Activated naive CD8-positive, alpha-beta T cell treated with anti-CD3 and anti-CD28 coated beads, Interleukin-2, amount 10 ng/mL, durations not matched to agents 7 days and 5 days (primary cell): ENCODE measurements at regions not wholly inside any gene's neighbourhood (a gene's known extent, or its start where the extent isn't known, plus 50 kb on each side); places are given as distances from the start of the nearest gene placed in this dataset.

Experiments
- ATAC-seq: fragments of 150-1000 bp; cut with Tn5 transposase; one replicate; pipeline ENCODE4 v1.10.0; 2021; ENCODE audit warnings: low read depth, moderate library complexity
- POLR2A ChIA-PET: fragments of 350-600 bp; sonication (Branson Sonifier 250); formaldehyde crosslinking; loops from one replicate; lab custom pipeline; 2021; ENCODE audit warnings: antibody characterized with exemption; lab: Charles Lee
- DNase-seq: peaks from one replicate; pipeline ENCODE4 v3.0.0; 2021
- H3K27ac Mint-ChIP-seq: one replicate; pipeline ENCODE4 v1.8.0; 2022; ENCODE audit warnings: mild to moderate bottlenecking, mixed read lengths
- H3K27me3 Mint-ChIP-seq: one replicate; pipeline ENCODE4 v1.8.0; 2022; ENCODE audit warnings: mild to moderate bottlenecking, moderate library complexity, mixed read lengths
- H3K36me3 Mint-ChIP-seq: one replicate; pipeline ENCODE4 v1.8.0; 2021; ENCODE audit warnings: mild to moderate bottlenecking, mixed read lengths
- H3K4me1 Mint-ChIP-seq: one replicate; pipeline ENCODE4 v1.8.0; 2021; ENCODE audit warnings: mixed read lengths
- H3K4me3 Mint-ChIP-seq: one replicate; pipeline ENCODE4 v1.8.0; 2022; ENCODE audit warnings: mild to moderate bottlenecking, moderate library complexity, mixed read lengths
- H3K9me3 Mint-ChIP-seq: one replicate; pipeline ENCODE4 v1.8.0; 2021; ENCODE audit warnings: mixed read lengths

DNA sequence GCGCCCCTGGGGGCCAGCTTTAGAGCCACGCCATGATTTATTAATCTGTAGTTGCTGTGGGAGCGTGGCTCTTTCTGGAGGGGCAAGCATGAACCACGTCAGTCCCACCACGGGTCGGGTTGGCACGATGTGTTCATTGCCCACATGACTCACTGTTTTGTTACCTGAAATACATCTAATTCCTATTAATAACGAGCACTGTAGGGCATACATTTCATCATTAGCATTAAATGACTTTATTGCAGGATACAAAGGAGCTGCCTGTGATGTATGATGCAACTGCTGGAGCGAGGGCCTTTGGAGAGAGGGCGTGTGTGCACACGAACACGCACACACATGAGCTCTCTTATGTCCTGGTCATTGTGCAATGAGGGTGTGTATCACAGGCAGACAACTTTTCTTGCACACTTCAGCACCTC is 127.0 kb downstream of the INHBB start:
- Mint-ChIP-seq H3K36me3 (no peaks in the 10 kb centered on the region), H3K27ac (no peak overlapping the region), H3K4me3 (no peak overlapping the region), H3K4me1 (no peaks in the 10 kb centered on the region), H3K9me3 (no peaks in the 10 kb centered on the region), H3K27me3 (no peaks in the 10 kb centered on the region)
- POLR2A ChIA-PET = no interaction called here
- DNase-seq (no peak), ATAC-seq (no peak)

GRCh38 chr2:120473522-120474271 is 127.8 kb downstream of the INHBB start:
- DNase-seq = no peak

GRCh38 chr2:120474486-120474885 is 128.6 kb downstream of the INHBB start:
- no peak overlapping the region for H3K27ac Mint-ChIP-seq
- no peaks in the 10 kb centered on the region for H3K9me3 Mint-ChIP-seq
- DNase-seq (no peak), ATAC-seq (no peak)
- no peaks in the 10 kb centered on the region for H3K4me1 Mint-ChIP-seq
- no peaks in the 10 kb centered on the region for H3K27me3 Mint-ChIP-seq
- H3K4me3 Mint-ChIP-seq = no peak overlapping the region
- H3K36me3 Mint-ChIP-seq = no peaks in the 10 kb centered on the region
- POLR2A ChIA-PET = no interaction called here

More at GRCh38 chr2:120473522-120474271, 127.8 kb downstream of the INHBB start:
- no peaks in the 10 kb centered on the region for H3K36me3 Mint-ChIP-seq
- no peak overlapping the region for H3K27ac Mint-ChIP-seq
- no peak for ATAC-seq
- no peaks in the 10 kb centered on the region for H3K4me1 Mint-ChIP-seq
- no peaks in the 10 kb centered on the region for H3K9me3 Mint-ChIP-seq
- H3K4me3 Mint-ChIP-seq = no peak overlapping the region
- H3K27me3 Mint-ChIP-seq = no peaks in the 10 kb centered on the region
- POLR2A ChIA-PET = no interaction called here

- Mint-ChIP-seq H3K4me1 (no peaks in the 10 kb centered on the region), H3K9me3 (no peaks in the 10 kb centered on the region), H3K36me3 (no peaks in the 10 kb centered on the region), H3K27ac (no peak overlapping the region), H3K4me3 (no peak overlapping the region), H3K27me3 (no peaks in the 10 kb centered on the region)
- no peak for DNase-seq
- POLR2A ChIA-PET = no interaction called here
- no peak for ATAC-seq
Measured at GRCh38 chr2:120476141-120476540, 130.2 kb downstream of the INHBB start.

DNA sequence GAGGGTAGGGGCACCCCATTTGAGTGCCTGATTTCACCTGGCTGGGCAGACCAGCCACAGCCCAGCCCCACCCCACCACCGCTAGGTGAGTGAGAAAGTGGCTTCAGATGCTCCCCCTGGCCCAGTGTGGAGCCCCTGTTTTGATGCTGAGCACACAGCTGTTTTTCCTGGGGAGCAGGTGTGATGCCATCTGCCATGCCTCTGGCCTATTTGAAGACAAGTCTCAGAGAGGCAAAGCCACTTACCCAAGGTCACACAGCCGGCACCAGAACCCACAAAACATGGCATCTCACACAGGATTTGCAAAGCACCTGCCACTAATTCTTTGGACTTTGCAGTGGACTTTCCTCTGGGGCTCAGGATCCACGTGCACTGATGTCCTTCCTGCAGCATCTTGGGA is 131.3 kb downstream of the INHBB start:
- ATAC-seq (no peak), DNase-seq (no peak)
- Mint-ChIP-seq H3K27ac (no peak overlapping the region), H3K9me3 (no peaks in the 10 kb centered on the region), H3K27me3 (no peaks in the 10 kb centered on the region), H3K4me1 (no peaks in the 10 kb centered on the region), H3K4me3 (no peak overlapping the region), H3K36me3 (no peaks in the 10 kb centered on the region)
- POLR2A ChIA-PET = no interaction called here

DNA sequence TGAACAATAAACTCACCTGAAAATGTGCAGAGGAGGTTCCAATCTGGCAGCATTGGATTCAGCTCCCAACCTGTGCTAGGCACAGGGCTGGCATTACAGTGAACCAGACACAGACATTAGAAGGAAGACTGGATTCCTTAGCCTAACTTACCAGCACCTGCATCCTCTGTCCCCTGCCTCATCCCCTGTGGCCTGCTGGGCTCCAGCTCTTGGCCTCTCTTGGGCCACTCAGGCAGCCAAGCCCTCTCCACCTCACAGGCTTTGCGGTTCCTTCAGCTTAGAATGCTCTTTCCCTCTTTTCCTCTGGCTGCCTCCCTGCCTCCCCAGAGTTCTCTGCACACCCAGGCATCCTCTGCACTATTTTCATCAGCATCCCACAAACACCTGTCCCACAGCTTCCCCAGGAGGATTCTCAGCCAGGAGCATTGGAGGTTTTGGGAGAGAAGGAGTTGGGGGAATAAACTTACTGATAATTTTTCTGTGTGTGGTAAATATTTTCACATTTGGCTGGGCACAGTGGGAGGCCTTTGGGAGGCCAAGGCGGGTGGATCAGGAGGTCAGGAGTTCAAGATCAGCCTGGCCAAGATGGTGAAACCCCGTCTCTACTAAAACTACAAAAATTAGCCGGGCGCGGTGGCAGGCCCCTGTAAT is 132.0 kb downstream of the INHBB start:
- POLR2A ChIA-PET = no interaction called here
- DNase-seq (no peak), ATAC-seq (no peak)
- no peaks in the 10 kb centered on the region for H3K4me1 Mint-ChIP-seq
- no peak overlapping the region for H3K27ac Mint-ChIP-seq
- H3K4me3 Mint-ChIP-seq = no peak overlapping the region
- no peaks in the 10 kb centered on the region for H3K27me3 Mint-ChIP-seq
- no peaks in the 10 kb centered on the region for H3K36me3 Mint-ChIP-seq
- H3K9me3 Mint-ChIP-seq = no peaks in the 10 kb centered on the region

- ATAC-seq = no peak
- POLR2A ChIA-PET = no interaction called here
Measured at GRCh38 chr2:120480346-120480902, 134.5 kb downstream of the INHBB start.

DNA sequence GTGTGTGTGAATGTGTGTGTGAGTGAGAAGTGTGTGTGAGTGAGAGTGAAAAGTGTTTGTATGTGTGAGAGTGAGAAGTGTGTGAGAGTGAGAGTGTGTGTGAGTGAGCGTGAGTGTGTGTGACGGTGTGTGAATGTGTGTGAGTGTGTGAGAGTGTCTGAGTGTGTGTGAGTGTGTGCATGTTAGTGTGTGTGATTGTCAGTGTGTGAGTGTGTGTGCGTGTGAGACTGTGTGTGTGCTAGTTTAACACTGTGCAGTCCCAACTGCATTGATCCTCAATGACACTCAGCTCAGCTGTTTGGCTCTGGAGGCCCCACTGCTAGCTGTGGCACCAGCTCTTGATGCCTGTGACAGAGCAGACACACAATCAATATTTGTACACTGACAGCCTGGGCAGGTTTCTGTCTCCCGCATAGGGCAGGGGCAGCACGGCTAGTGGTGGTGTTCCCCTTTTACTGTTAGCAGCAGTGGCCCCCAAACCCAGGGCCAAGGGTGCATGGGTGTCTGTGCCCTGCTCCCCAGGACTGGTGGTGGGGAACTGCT is 135.0 kb downstream of the INHBB start:
- Mint-ChIP-seq H3K9me3 (no peaks in the 10 kb centered on the region), H3K4me3 (no peak overlapping the region), H3K27me3 (no peaks in the 10 kb centered on the region), H3K36me3 (no peaks in the 10 kb centered on the region), H3K4me1 (no peaks in the 10 kb centered on the region), H3K27ac (no peak overlapping the region)
- no peak for DNase-seq
- POLR2A ChIA-PET = no interaction called here
- no peak for ATAC-seq

More at GRCh38 chr2:120480346-120480902, 134.5 kb downstream of the INHBB start:
- Mint-ChIP-seq H3K27ac (no peak overlapping the region), H3K9me3 (no peaks in the 10 kb centered on the region), H3K36me3 (no peaks in the 10 kb centered on the region), H3K4me1 (no peaks in the 10 kb centered on the region), H3K27me3 (no peaks in the 10 kb centered on the region), H3K4me3 (no peak overlapping the region)
- no peak for DNase-seq

- POLR2A ChIA-PET = no interaction called here
- Mint-ChIP-seq H3K9me3 (no peaks in the 10 kb centered on the region), H3K4me3 (no peak overlapping the region), H3K27ac (no peak overlapping the region), H3K27me3 (no peaks in the 10 kb centered on the region), H3K36me3 (no peaks in the 10 kb centered on the region), H3K4me1 (no peaks in the 10 kb centered on the region)
- ATAC-seq (no peak), DNase-seq (no peak)
Measured at GRCh38 chr2:120481446-120482194, 135.7 kb downstream of the INHBB start.

DNA sequence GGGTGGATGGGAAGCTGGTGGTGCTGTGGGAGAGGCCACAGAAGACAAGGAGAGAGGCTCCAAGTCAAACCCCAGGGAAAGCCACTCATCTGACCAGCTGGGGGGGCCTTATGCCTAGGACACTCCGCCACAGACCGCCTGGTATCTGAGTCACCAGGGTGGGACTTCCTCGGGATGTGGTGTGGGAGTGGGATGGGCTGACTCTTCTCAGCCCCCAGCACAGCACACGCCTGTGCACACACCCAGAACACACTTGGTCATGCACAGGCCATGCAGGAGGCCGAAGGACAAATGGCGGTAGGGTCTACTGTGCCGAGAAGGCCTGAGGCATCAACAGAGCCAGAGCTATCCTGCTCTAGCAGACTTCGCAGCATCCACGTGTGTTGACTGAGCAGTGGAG is 136.4 kb downstream of the INHBB start:
- H3K9me3 Mint-ChIP-seq = no peaks in the 10 kb centered on the region
- ATAC-seq (no peak), DNase-seq (no peak)
- POLR2A ChIA-PET = no interaction called here
- H3K27me3 Mint-ChIP-seq = no peaks in the 10 kb centered on the region
- H3K4me3 Mint-ChIP-seq = no peak overlapping the region
- H3K4me1 Mint-ChIP-seq = no peaks in the 10 kb centered on the region
- H3K27ac Mint-ChIP-seq = no peak overlapping the region
- H3K36me3 Mint-ChIP-seq = no peaks in the 10 kb centered on the region

DNA sequence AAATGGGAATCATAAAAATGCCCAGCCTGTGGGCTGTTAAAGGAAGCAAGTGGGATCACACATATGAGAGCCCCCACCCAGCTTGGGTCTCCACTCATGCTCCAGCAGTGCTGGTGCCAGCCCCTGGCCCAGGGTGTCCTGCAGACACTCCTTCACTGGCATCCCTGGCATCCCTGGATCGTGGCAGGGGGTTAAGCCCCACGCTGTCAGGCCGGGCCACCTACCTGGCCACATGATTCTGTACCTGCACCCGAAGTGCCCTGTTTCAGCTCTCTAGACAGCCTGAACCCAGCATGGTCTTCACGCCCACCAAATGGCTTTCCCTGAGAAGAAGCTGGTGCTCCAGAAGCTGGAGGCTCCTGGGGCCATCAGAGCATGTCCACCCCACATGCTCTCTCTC is 137.4 kb downstream of the INHBB start:
- Mint-ChIP-seq H3K4me3 (no peak overlapping the region), H3K36me3 (no peaks in the 10 kb centered on the region)

GRCh38 chr2:120485096-120485495 is 139.2 kb downstream of the INHBB start:
- no peak overlapping the region for H3K27ac Mint-ChIP-seq
- H3K27me3 Mint-ChIP-seq = no peaks in the 10 kb centered on the region
- no peaks in the 10 kb centered on the region for H3K9me3 Mint-ChIP-seq
- no peak overlapping the region for H3K4me3 Mint-ChIP-seq
- H3K4me1 Mint-ChIP-seq = no peaks in the 10 kb centered on the region
- no peak for DNase-seq
- no peak for ATAC-seq
- no peaks in the 10 kb centered on the region for H3K36me3 Mint-ChIP-seq
- POLR2A ChIA-PET = no interaction called here

More for the DNA sequence above, 137.4 kb downstream of the INHBB start:
- Mint-ChIP-seq H3K9me3 (no peaks in the 10 kb centered on the region), H3K27me3 (no peaks in the 10 kb centered on the region), H3K4me1 (no peaks in the 10 kb centered on the region), H3K27ac (no peak overlapping the region)
- POLR2A ChIA-PET = no interaction called here
- ATAC-seq (no peak), DNase-seq (no peak)

DNA sequence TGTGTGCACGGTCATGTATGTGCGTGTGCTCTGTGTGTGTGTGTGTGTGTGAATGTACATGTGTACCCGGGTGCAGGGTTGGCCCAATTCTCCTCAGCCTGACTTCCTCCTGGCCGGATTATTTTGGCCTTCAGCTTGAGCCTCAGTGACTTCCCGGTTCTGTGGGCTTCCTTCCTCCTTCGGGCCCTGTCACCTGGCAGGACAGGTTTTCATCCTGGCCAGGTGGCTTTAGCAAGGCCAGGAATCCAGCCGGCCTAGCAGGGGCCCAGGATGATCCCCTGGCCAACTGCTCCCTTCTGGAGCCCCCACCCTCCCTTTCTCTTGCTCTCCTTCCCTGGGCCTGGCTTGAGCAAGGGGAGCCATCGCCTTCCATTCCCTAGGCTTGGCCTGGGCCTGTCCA is 140.5 kb downstream of the INHBB start:
- no peaks in the 10 kb centered on the region for H3K9me3 Mint-ChIP-seq
- POLR2A ChIA-PET = no interaction called here
- no peaks in the 10 kb centered on the region for H3K4me1 Mint-ChIP-seq
- no peak for ATAC-seq
- H3K27ac Mint-ChIP-seq = no peak overlapping the region
- no peaks in the 10 kb centered on the region for H3K36me3 Mint-ChIP-seq
- no peak for DNase-seq
- no peaks in the 10 kb centered on the region for H3K27me3 Mint-ChIP-seq
- no peak overlapping the region for H3K4me3 Mint-ChIP-seq
